ENCODE measurements at regions not wholly inside any gene's neighbourhood (a gene's known extent, or its start where the extent isn't known, plus 50 kb on each side); places are given as distances from the start of the nearest gene placed in this dataset.

DNA sequence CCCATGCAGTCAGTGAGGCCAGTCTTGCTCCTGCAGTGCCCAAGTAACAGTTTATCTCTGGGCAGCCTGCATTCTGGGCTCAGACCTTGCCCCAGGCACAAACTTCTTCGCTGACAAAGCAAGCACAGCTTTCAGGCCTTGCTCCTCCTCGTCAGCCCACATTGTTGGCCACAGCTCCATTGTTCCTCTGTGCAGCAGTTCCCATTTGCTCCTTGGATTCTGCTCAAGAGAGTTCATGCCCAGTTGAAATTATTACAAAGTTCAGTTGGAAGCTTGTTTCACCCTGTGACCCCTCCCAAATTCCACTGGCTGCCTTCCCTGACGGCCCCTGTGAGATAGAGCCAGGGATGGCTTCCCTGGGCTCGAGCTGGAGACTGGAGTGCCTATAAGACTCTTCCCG, 163.4 kb upstream of the DDHD1 start:
- TF ChIP-seq POLR2A (IDR thresholded peaks at IDR 0.05) (no peak), EP300 (IDR thresholded peaks at IDR 0.05) (no peak), POLR2AphosphoS5 (IDR thresholded peaks at IDR 0.05) (no peak)
- TF ChIP-seq, protein P1, sequence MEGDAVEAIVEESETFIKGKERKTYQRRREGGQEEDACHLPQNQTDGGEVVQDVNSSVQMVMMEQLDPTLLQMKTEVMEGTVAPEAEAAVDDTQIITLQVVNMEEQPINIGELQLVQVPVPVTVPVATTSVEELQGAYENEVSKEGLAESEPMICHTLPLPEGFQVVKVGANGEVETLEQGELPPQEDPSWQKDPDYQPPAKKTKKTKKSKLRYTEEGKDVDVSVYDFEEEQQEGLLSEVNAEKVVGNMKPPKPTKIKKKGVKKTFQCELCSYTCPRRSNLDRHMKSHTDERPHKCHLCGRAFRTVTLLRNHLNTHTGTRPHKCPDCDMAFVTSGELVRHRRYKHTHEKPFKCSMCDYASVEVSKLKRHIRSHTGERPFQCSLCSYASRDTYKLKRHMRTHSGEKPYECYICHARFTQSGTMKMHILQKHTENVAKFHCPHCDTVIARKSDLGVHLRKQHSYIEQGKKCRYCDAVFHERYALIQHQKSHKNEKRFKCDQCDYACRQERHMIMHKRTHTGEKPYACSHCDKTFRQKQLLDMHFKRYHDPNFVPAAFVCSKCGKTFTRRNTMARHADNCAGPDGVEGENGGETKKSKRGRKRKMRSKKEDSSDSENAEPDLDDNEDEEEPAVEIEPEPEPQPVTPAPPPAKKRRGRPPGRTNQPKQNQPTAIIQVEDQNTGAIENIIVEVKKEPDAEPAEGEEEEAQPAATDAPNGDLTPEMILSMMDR (IDR thresholded peaks at IDR 0.05) = no peak
